T47D (cell line): ENCODE measurements at regions not wholly inside any gene's neighbourhood (a gene's known extent, or its start where the extent isn't known, plus 50 kb on each side); places are given as distances from the start of the nearest gene placed in this dataset.

Source experiments
- DNase-seq, 2 experiments: peaks; one replicate each; pipeline versions ENCODE4 v3.0.0 to v3.0.0-alpha.2; 2011 to 2012; ENCODE audit warnings: low read depth in 1 of 2, low spot score in 1 of 2
- JUND ChIP-seq: IDR thresholded peaks from 2 replicates; pipeline ENCODE4 v1.6.1; 2012; ENCODE audit warnings: low read depth
- in situ Hi-C: cut with HindIII; loops from 2 replicates; pipeline ENCODE4 v1.10.0; 2016; ENCODE audit warnings: low sequenced_read_pairs, low pct_unique_long_range_greater_than_20kb

GRCh38 chr10:78263521-78263988 lies 229.9 kb downstream of the RPS24 start:
- TF ChIP-seq JUND: no peak
- in situ Hi-C loops: no loop called here
- no peak for DNase-seq

- no peak for TF ChIP-seq JUND
- no peak for DNase-seq
- in situ Hi-C loops: no loop called here
Measured at GRCh38 chr10:78264361-78264760, 230.7 kb downstream of the RPS24 start.

GRCh38 chr10:78266741-78267469 lies 233.2 kb downstream of the RPS24 start:
- in situ Hi-C loops: no loop called here
- no peak for TF ChIP-seq JUND
- peak in 1 of 2 experiments; percentile 49 for DNase-seq

GRCh38 chr10:78267598-78267997 lies 233.9 kb downstream of the RPS24 start:
- no peak for TF ChIP-seq JUND
- in situ Hi-C loops: no loop called here
- DNase-seq: no peak

GRCh38 chr10:78269060-78269459 lies 235.4 kb downstream of the RPS24 start:
- DNase-seq: no peak
- no peak for TF ChIP-seq JUND
- in situ Hi-C loops: no loop called here

GRCh38 chr10:78272329-78272728 lies 238.7 kb downstream of the RPS24 start:
- TF ChIP-seq JUND: no peak
- in situ Hi-C loops: no loop called here
- no peak for DNase-seq

GRCh38 chr10:78274491-78274890 lies 240.8 kb downstream of the RPS24 start:
- DNase-seq: no peak
- no peak for TF ChIP-seq JUND
- in situ Hi-C loops: no loop called here

GRCh38 chr10:78276139-78276538 lies 242.5 kb downstream of the RPS24 start:
- in situ Hi-C loops: no loop called here
- no peak for DNase-seq
- TF ChIP-seq JUND: no peak

GRCh38 chr10:78277314-78278057 lies 243.8 kb downstream of the RPS24 start:
- no peak for DNase-seq
- TF ChIP-seq JUND: no peak
- in situ Hi-C loops: no loop called here

- in situ Hi-C loops: no loop called here
- no peak for DNase-seq
- no peak for TF ChIP-seq JUND
Measured at GRCh38 chr10:78278058-78278404, 244.4 kb downstream of the RPS24 start.

- in situ Hi-C loops: no loop called here
- DNase-seq: no peak
- TF ChIP-seq JUND: no peak
Measured at GRCh38 chr10:78279756-78280155, 246.1 kb downstream of the RPS24 start.

GRCh38 chr10:78280604-78281003 lies 246.9 kb downstream of the RPS24 start:
- no peak for DNase-seq
- in situ Hi-C loops: no loop called here
- no peak for TF ChIP-seq JUND

- no peak for TF ChIP-seq JUND
- in situ Hi-C loops: no loop called here
- DNase-seq: no peak
Measured at GRCh38 chr10:78281627-78282026, 248.0 kb downstream of the RPS24 start.
